ENCODE measurements at regions not wholly inside any gene's neighbourhood (a gene's known extent, or its start where the extent isn't known, plus 50 kb on each side); places are given as distances from the start of the nearest gene placed in this dataset.

- ChIA-PET POLR2A (no interaction called here), CTCF (interaction anchor here (0.6 kb wide), 1 partner anchor 189 kb away, joined by 3 read pairs; no protein-coding TSS in a partner anchor)
- H3K27me3 ChIP-seq (ENCODE audit: control insufficient read depth, insufficient read depth, low read length): peaks cover 15% of the 10 kb centered on the region
- no peak for TF ChIP-seq CTCF (IDR thresholded peaks at IDR 0.05; ENCODE audit: low read depth, low read length)
- no peak overlapping the region for H3K27ac ChIP-seq (ENCODE audit: low read depth, low read length)
- H3K9me3 ChIP-seq (ENCODE audit: control insufficient read depth, insufficient read depth, low read length): no peaks in the 10 kb centered on the region
- no peak overlapping the region for H3K4me3 ChIP-seq (ENCODE audit: low read depth, low read length)
- DNase-seq (ENCODE audit: low read depth, low spot score): no peak
Observed at GRCh38 chr14:55874785-55875184, 243.4 kb upstream of the PELI2 start.

- no peak for DNase-seq (ENCODE audit: low read depth, low spot score)
- CTCF ChIA-PET: no interaction called here
- POLR2A ChIA-PET: no interaction called here
- no peak for TF ChIP-seq CTCF (IDR thresholded peaks at IDR 0.05; ENCODE audit: low read depth, low read length)
- Histone ChIP-seq H3K4me3 (ENCODE audit: low read depth, low read length) (no peak overlapping the region), H3K9me3 (ENCODE audit: control insufficient read depth, insufficient read depth, low read length) (no peaks in the 10 kb centered on the region), H3K27ac (ENCODE audit: low read depth, low read length) (no peak overlapping the region), H3K27me3 (ENCODE audit: control insufficient read depth, insufficient read depth, low read length) (peaks cover 15% of the 10 kb centered on the region)
Observed at GRCh38 chr14:55877942-55878341, 240.3 kb upstream of the PELI2 start.

GRCh38 chr14:55881577-55882241, 236.5 kb upstream of the PELI2 start:
- Histone ChIP-seq H3K9me3 (ENCODE audit: control insufficient read depth, insufficient read depth, low read length) (no peaks in the 10 kb centered on the region), H3K27me3 (ENCODE audit: control insufficient read depth, insufficient read depth, low read length) (peaks cover 18% of the 10 kb centered on the region), H3K27ac (ENCODE audit: low read depth, low read length) (no peak overlapping the region), H3K4me3 (ENCODE audit: low read depth, low read length) (no peak overlapping the region)
- ChIA-PET POLR2A (no interaction called here), CTCF (no interaction called here)
- DNase-seq (ENCODE audit: low read depth, low spot score): no peak
- TF ChIP-seq CTCF (IDR thresholded peaks at IDR 0.05; ENCODE audit: low read depth, low read length): no peak

GRCh38 chr14:55884819-55885218, 233.4 kb upstream of the PELI2 start:
- no peak for DNase-seq (ENCODE audit: low read depth, low spot score)
- no peak overlapping the region for H3K27ac ChIP-seq (ENCODE audit: low read depth, low read length)
- ChIA-PET POLR2A (no interaction called here), CTCF (no interaction called here)
- H3K9me3 ChIP-seq (ENCODE audit: control insufficient read depth, insufficient read depth, low read length): no peaks in the 10 kb centered on the region
- no peak for TF ChIP-seq CTCF (IDR thresholded peaks at IDR 0.05; ENCODE audit: low read depth, low read length)
- H3K27me3 ChIP-seq (ENCODE audit: control insufficient read depth, insufficient read depth, low read length): peaks cover 12% of the 10 kb centered on the region
- H3K4me3 ChIP-seq (ENCODE audit: low read depth, low read length): no peak overlapping the region

GRCh38 chr14:55889124-55889523, 229.1 kb upstream of the PELI2 start:
- DNase-seq (ENCODE audit: low read depth, low spot score): no peak
- H3K27me3 ChIP-seq (ENCODE audit: control insufficient read depth, insufficient read depth, low read length): peaks cover 21% of the 10 kb centered on the region
- H3K4me3 ChIP-seq (ENCODE audit: low read depth, low read length): no peak overlapping the region
- H3K9me3 ChIP-seq (ENCODE audit: control insufficient read depth, insufficient read depth, low read length): no peaks in the 10 kb centered on the region
- ChIA-PET CTCF (no interaction called here), POLR2A (no interaction called here)
- no peak for TF ChIP-seq CTCF (IDR thresholded peaks at IDR 0.05; ENCODE audit: low read depth, low read length)
- no peak overlapping the region for H3K27ac ChIP-seq (ENCODE audit: low read depth, low read length)

Data from AG04450 (cell line).